ENCODE measurements at regions not wholly inside any gene's neighbourhood (a gene's known extent, or its start where the extent isn't known, plus 50 kb on each side); places are given as distances from the start of the nearest gene placed in this dataset.

- TF ChIP-seq CTCF (IDR thresholded peaks at IDR 0.05) (no peak), POLR2A (IDR thresholded peaks at IDR 0.05) (no peak), POLR2AphosphoS5 (IDR thresholded peaks at IDR 0.05) (no peak)
These were observed 242.8 kb downstream of the PCDH7 start for GRCh38 chr4:30962939-30963338.
